Urothelium cell line (cell line): ENCODE measurements at regions not wholly inside any gene's neighbourhood (a gene's known extent, or its start where the extent isn't known, plus 50 kb on each side); places are given as distances from the start of the nearest gene placed in this dataset.

Source experiments
- DNase-seq: peaks from one replicate; pipeline ENCODE4 v3.0.0; 2011; ENCODE audit warnings: low spot score, mixed read lengths
- FAIRE-seq: peaks from 2 replicates; lab custom pipeline; 2011; peaks lifted over from hg19 to GRCh38; lab: Jason Lieb, UNC

- DNase-seq (no peak), FAIRE-seq (no peak)
Measured at GRCh38 chr6:62672989-62673388, 387.0 kb upstream of the KHDRBS2 start.

- FAIRE-seq (no peak), DNase-seq (no peak)
Measured at GRCh38 chr6:62670490-62671223, 384.6 kb upstream of the KHDRBS2 start.

GRCh38 chr6:62669831-62670230 is 383.8 kb upstream of the KHDRBS2 start:
- DNase-seq (no peak), FAIRE-seq (no peak)

- FAIRE-seq (no peak), DNase-seq (peak; percentile 5)
Measured at GRCh38 chr6:62652692-62653328, 366.8 kb upstream of the KHDRBS2 start.

GRCh38 chr6:62645274-62645673 is 359.2 kb upstream of the KHDRBS2 start:
- no peak for FAIRE-seq
- DNase-seq, result no peak

- DNase-seq (no peak), FAIRE-seq (no peak)
Measured at GRCh38 chr6:62640749-62641148, 354.7 kb upstream of the KHDRBS2 start.

- DNase-seq (no peak), FAIRE-seq (no peak)
Measured at GRCh38 chr6:62626661-62627060, 340.6 kb upstream of the KHDRBS2 start.

GRCh38 chr6:62623846-62624532 is 338.0 kb upstream of the KHDRBS2 start:
- DNase-seq (peak; percentile 9), FAIRE-seq (no peak)

- FAIRE-seq (no peak), DNase-seq (no peak)
Measured at GRCh38 chr6:62615366-62616015, 329.5 kb upstream of the KHDRBS2 start.

GRCh38 chr6:62614442-62614841 is 328.4 kb upstream of the KHDRBS2 start:
- no peak for DNase-seq
- no peak for FAIRE-seq

- no peak for FAIRE-seq
- no peak for DNase-seq
Measured at GRCh38 chr6:62613928-62614327, 327.9 kb upstream of the KHDRBS2 start.

GRCh38 chr6:62612471-62612870 is 326.4 kb upstream of the KHDRBS2 start:
- FAIRE-seq (no peak), DNase-seq (no peak)

GRCh38 chr6:62570372-62570771 is 284.3 kb upstream of the KHDRBS2 start:
- DNase-seq (no peak), FAIRE-seq (no peak)

GRCh38 chr6:62541502-62541901 is 255.5 kb upstream of the KHDRBS2 start:
- DNase-seq (no peak), FAIRE-seq (no peak)

GRCh38 chr6:62530985-62531384 is 245.0 kb upstream of the KHDRBS2 start:
- no peak for DNase-seq
- FAIRE-seq, result no peak

GRCh38 chr6:62528894-62529526 is 243.0 kb upstream of the KHDRBS2 start:
- DNase-seq, result no peak
- no peak for FAIRE-seq

GRCh38 chr6:62523630-62524029 is 237.6 kb upstream of the KHDRBS2 start:
- FAIRE-seq (no peak), DNase-seq (no peak)

GRCh38 chr6:62519574-62519973 is 233.5 kb upstream of the KHDRBS2 start:
- FAIRE-seq (no peak), DNase-seq (no peak)

GRCh38 chr6:62516291-62517141 is 230.5 kb upstream of the KHDRBS2 start:
- no peak for DNase-seq
- no peak for FAIRE-seq

- DNase-seq (no peak), FAIRE-seq (no peak)
Measured at GRCh38 chr6:62492192-62492822, 206.3 kb upstream of the KHDRBS2 start.
